GM21576 (cell line): ENCODE measurements at regions not wholly inside any gene's neighbourhood (a gene's known extent, or its start where the extent isn't known, plus 50 kb on each side); places are given as distances from the start of the nearest gene placed in this dataset.

Source experiments
- ATAC-seq: cut with Tn5 transposase; IDR thresholded peaks from one replicate; pipeline ENCODE4 v1.9.1; 2021; ENCODE audit warnings: mild to moderate bottlenecking, moderate library complexity; ENCODE audit not compliant: unreplicated experiment

GRCh38 chr18:34077599-34077998, 147.1 kb downstream of the NOL4 start:
- no peak for ATAC-seq

- ATAC-seq, result no peak
These were observed 148.5 kb downstream of the NOL4 start for GRCh38 chr18:34075963-34076860.

GRCh38 chr18:34061226-34061625, 163.5 kb downstream of the NOL4 start:
- ATAC-seq, result no peak

- ATAC-seq, result no peak
These were observed 169.5 kb downstream of the NOL4 start for GRCh38 chr18:34055227-34055626.

- no peak for ATAC-seq
These were observed 174.1 kb downstream of the NOL4 start for GRCh38 chr18:34050661-34051060.

- no peak for ATAC-seq
These were observed 175.2 kb downstream of the NOL4 start for GRCh38 chr18:34049511-34049910.

- ATAC-seq, result no peak
These were observed 176.3 kb downstream of the NOL4 start for GRCh38 chr18:34048423-34048822.

- ATAC-seq, result no peak
These were observed 182.1 kb downstream of the NOL4 start for GRCh38 chr18:34042423-34043146.

GRCh38 chr18:34039611-34040010, 185.1 kb downstream of the NOL4 start:
- no peak for ATAC-seq

GRCh38 chr18:34039201-34039600, 185.5 kb downstream of the NOL4 start:
- ATAC-seq, result no peak

GRCh38 chr18:34038086-34038485, 186.6 kb downstream of the NOL4 start:
- no peak for ATAC-seq

- no peak for ATAC-seq
These were observed 190.7 kb downstream of the NOL4 start for GRCh38 chr18:34033968-34034367.

GRCh38 chr18:34031810-34032209, 192.9 kb downstream of the NOL4 start:
- no peak for ATAC-seq

- no peak for ATAC-seq
These were observed 196.4 kb downstream of the NOL4 start for GRCh38 chr18:34028324-34028723.

- ATAC-seq, result no peak
These were observed 199.4 kb downstream of the NOL4 start for GRCh38 chr18:34025191-34025801.

- ATAC-seq, result no peak
These were observed 201.2 kb downstream of the NOL4 start for GRCh38 chr18:34023471-34023870.

GRCh38 chr18:34018336-34018735, 206.4 kb downstream of the NOL4 start:
- ATAC-seq, result no peak

- ATAC-seq, result no peak
These were observed 221.0 kb downstream of the NOL4 start for GRCh38 chr18:34003687-34004086.

GRCh38 chr18:34002130-34002529, 222.6 kb downstream of the NOL4 start:
- ATAC-seq, result no peak

- ATAC-seq, result no peak
These were observed 223.3 kb downstream of the NOL4 start for GRCh38 chr18:34001376-34001775.

- ATAC-seq, result no peak
These were observed 237.5 kb downstream of the NOL4 start for GRCh38 chr18:33987206-33987605.

- no peak for ATAC-seq
These were observed 241.6 kb downstream of the NOL4 start for GRCh38 chr18:33983126-33983525.
